RCC 7860 (cell line): ENCODE measurements at regions not wholly inside any gene's neighbourhood (a gene's known extent, or its start where the extent isn't known, plus 50 kb on each side); places are given as distances from the start of the nearest gene placed in this dataset.

Experiments used
- DNase-seq: peaks from one replicate; pipeline ENCODE4 v3.0.0-alpha.2; 2015; ENCODE audit warnings: low spot score
- FAIRE-seq: peaks from 2 replicates; lab custom pipeline; 2012; peaks lifted over from hg19 to GRCh38; lab: Jason Lieb, UNC

DNA sequence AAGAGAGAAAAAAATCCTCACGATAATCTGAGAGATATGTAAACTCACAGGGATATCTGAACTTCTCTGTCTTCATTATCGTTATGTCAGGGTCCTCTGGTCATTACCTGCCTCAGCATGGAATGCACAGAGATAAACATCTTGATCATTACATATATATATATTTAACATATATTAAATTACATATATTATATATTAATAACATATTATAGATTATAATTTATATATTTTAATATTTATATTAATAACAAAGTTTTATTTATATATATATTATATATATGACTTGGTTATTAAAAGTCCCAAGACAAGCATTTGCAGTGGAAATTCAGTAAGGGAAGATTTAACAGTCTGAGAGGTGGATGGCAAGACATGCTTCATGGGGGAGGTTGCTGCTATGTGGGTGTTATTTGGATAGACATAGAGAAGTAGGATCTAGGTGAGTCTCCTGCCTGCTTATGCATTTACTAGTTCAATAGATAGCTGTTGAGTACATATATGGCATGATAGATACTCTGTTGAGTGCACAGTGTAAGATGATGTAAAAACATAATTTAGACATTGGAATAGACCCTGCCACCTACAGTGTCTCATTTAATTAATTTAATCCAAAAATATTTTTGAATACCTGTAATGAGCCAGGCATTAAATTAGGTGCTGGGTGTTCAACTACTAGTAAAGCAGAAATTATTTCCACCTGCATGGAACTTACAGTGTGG, 255.2 kb downstream of the RAD51AP2 start:
- DNase-seq (no peak), FAIRE-seq (peak; percentile 30)

DNA sequence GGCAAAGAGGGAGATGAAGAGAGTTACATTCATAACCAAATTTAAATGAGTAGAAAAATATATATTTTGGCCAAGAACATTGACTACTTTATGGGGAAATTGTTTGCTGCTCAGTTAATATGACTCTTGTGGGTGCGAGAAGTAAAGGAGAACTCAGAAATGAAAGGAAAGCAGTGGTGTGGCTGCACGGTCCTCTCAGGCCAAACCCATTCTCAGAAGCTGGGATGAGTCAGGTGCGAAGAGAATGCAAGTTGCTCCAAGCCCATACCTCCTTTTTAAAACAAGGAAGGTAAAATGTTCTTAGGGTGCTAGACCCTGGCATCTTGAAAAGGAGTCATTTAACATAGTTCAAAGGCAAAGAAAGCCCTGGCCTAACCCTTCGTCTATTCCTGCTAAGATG, 258.6 kb downstream of the RAD51AP2 start:
- FAIRE-seq = no peak
- DNase-seq = no peak

DNA sequence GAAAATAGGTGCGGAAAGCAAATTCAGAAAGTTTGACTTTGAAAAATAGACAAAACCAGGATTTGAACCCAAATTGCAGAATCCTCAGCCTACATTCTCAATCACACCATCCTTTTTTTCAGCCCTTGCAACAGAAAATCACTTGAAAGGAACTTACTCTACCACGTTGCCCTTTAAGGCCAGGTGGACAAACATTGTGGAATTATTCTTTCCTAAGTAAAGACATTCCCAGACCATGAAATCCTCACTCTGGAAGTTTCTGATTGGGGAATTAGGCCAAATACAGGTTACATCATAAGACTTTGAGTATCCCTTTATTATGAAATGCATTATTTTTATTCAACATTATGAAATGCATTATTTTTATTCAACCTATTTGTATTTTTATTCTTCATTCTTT, 259.4 kb downstream of the RAD51AP2 start:
- no peak for FAIRE-seq

DNA sequence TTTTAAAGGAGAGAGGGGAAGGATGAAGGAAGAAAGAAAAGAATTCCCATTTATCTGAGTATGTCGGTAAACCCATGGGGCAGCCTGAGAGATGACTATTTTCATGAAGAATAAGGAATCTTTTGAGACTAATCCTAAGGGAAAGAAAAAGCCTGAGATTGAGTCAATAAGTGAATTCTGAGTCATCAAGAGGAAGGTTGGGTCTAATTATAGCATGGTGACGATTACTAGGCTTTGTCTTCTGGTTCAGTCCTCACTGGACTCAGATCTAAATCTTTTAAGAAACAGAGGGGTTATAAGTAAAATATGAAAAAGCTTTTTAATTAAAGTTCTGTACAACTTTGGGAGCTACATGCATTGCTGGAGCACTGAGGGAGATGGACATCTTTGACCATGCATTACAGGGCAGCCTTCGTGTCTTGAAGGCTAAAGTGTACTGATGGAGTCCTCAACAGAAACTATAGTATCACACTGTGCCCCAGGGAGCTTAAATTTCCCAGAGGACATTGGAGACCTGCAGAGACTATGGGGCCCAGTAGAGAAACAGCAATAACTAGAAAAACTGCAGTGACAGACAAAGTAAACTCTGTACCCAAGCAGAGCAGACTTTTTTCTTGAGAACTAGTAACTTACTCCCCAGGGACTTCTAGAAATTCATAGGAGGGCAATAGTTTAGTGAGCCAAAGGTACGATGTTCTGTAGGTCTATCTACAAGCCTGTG, 260.9 kb downstream of the RAD51AP2 start:
- FAIRE-seq (no peak), DNase-seq (no peak)

More for the DNA sequence above, 259.4 kb downstream of the RAD51AP2 start:
- no peak for DNase-seq

DNA sequence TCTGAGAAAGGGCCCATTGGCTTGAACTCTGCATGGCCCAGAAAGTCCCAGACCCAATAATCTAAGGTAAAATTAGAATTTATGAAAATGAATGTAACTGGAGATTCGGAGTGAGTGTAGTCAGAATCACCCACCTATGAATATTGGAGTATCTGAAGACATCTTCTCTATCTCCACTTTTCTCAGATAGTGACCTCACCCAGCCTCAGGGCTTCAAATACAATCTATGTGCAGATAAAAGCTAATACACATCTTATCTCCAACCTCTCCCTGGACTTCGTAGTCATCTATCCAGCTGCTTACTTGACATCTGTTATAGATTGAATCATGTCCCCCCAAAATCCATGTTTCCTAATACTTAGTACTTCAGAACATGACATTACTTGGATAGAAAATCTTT, 263.2 kb downstream of the RAD51AP2 start:
- DNase-seq = no peak
- no peak for FAIRE-seq

DNA sequence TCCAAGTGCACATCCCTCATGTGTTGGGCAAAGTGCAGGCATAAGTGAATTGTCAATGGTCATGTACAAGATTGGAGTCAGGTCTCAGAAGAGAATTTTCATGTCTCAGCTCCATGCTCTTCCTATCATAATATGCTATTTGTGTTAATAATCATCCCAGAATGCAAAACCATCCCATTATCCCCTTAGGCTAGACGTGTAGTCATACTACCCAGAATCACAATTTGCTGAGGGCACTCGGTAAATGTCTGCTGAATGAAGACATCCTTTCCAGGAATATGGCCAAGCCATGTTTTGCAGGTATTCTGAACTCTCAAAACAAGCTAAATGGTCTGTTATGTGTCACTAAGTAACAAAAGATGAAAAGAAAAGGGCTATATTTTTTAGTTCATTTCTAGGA, 263.8 kb downstream of the RAD51AP2 start:
- no peak for DNase-seq
- no peak for FAIRE-seq

DNA sequence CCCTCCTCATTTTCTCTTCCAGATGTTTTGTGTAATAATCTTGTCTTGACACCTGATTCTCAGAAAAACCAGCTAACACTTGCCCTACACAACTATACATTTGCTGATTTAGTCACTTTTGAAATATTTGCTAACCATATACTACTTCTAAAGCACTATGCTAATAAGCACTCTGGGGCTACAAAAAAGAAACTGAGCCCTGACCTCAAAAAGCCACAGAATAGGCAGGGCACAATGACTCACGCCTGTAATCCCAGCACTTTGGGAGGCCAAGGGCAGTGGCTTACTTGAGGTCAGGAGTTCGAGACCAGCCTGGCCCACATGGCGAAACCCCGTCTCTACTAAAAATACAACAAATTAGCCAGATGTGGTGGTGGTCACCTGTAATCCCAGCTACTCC, 266.0 kb downstream of the RAD51AP2 start:
- FAIRE-seq = no peak
- no peak for DNase-seq

DNA sequence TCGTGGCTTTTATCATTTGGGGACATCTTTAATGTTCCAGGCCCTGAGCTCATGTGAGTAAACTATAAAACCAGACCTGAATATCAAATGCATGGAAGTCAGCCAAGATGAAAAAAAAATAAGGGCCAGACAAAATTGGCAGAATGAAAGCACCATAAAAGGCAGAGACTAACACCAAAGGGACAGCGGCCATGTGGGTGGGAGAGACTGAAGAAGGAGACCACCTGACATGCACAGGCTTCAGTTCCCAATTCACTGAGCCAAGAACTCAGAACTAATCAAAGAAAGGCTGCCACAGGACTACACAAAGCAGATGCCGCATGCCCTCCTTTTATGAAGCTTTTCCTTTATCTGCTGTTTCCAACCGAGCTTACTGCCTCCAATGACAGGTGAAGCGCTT, 267.1 kb downstream of the RAD51AP2 start:
- DNase-seq (no peak), FAIRE-seq (no peak)

DNA sequence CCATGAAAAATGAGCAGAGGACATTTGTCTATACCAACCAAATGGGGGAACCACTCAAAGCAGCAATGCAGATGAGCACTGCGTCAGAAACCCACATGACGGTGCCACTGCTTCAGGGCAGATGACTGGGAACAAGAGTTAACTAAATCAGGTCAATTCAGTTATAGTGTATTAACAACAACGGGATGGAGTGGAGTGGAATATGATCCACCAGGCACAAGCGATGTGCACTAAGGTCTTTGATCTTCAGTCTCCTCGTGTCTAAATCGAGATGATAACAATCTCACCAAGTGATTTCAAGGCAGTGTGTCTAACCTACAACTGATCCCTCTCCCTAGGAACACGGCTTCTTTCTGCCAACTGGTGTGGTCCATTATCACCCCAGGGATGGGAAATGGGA, 269.0 kb downstream of the RAD51AP2 start:
- no peak for DNase-seq
- no peak for FAIRE-seq

DNA sequence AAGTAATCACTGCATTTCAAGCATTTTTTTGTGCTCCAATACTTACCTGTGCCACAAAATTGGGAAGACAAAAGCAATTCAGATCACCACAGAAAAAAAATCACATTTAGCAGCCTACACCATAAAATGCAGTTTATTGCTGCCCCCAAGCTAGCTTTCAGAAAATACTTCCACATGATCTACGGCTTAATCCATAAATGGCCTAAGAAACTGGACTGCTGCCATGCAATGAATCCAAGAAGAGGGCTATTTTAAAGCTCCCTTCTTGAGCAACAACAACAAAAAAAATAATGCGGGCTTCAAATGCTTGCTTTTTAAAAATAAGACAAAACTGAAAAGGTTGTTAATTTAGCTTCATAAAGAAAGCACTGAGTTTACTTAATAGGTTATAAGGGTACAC, 272.3 kb downstream of the RAD51AP2 start:
- DNase-seq = no peak
- no peak for FAIRE-seq

DNA sequence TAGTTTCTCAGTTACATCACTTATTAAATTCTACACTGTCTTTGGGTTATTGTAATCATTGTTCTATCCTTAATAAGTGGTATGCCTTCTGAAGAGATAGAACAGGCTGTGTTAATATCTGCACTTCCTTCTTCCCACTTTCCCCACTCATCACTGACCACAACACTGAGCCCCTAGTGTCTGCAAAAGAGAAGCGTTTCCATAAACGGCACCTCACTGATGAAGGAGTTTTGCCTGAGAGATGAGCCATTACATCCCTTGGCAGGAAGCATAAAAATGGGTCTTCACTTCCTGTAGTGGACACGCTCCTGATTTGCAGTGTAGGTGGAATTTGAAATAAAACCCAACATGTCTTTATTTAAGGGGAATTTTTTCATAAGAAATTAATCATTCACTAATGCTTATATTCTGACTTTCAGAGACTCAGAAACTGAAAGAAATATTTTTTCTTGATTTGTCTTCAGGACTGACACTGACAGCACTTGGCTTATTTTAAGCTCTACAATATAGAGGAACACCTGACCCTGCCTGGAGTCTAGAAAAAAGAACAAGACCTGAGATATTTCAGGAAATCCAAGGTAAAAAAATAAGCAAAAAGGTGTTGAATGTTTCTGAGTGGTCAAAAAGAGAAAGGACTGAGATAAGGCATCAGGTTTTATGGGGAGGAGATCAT, 275.3 kb downstream of the RAD51AP2 start:
- DNase-seq = no peak
- no peak for FAIRE-seq

DNA sequence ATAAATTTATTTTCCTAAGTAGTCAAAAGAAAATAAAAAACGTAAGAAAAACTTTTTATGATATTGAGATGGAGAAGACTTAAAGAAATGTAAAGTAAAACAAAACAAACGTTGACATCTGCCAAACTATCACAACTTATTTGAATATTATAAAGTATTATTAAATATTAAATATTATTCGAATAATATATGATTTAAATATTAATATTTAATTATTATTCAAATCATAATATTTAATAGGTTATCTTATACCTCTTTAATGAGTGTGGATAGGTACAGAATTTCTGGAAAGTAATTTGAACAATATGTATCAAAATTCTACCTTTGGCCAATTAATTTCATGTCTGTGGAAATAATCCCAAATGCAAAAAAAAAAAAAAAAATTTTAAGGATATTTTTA, 278.7 kb downstream of the RAD51AP2 start:
- no peak for DNase-seq
- peak; percentile 43 for FAIRE-seq

DNA sequence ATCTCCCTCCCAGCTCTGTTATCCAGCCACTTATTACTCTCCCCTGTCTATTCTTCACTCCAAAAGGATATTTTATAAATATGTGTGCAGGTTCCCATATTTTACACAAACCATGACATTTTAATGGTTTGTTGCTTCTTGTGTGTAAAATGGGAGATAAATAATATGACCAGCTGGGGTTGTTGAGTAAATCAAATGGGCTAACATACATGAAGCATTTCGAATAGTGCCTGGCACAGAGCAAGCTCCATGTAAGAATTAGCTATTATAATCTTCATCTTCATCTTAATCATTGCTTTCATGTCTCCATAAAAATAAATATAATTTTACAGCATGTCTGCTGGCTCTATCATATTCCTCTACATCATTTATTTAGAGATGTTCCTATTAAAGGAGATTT, 283.1 kb downstream of the RAD51AP2 start:
- no peak for FAIRE-seq

DNA sequence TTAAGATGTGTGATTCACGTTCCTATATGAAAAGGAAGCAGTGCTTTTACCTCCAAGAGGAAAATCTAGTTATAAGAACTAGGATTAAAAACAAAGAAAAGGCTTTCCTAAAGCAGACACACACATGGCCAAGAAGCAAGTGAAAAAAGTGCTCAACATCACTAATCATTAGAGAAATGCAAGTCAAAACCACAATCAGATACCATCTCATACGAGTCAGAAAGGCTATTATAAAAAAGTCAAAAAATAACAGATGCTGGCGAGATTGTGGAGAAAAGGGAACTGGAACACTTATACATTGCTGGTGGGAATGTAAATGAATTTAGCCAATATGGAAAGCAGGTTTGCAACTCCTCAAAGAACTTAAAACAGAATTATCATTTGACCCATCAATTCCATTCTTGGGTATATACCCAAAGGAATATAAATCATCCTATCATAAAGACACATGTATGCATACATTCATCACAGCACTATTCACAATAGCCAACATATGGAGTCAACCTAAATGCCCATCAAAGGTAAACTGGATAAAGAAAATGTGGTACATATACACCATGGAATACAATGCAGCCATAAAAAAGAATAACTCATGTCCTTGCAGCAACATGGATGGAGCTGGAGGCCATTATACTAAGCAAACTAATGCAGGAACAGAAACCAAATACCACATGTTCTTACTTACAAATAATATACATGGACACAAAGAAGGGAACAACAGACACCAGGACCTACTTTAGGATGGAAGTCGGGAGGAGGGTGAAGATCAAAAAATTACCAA, 285.3 kb downstream of the RAD51AP2 start:
- FAIRE-seq (no peak), DNase-seq (no peak)

More for the DNA sequence above, 283.1 kb downstream of the RAD51AP2 start:
- no peak for DNase-seq

DNA sequence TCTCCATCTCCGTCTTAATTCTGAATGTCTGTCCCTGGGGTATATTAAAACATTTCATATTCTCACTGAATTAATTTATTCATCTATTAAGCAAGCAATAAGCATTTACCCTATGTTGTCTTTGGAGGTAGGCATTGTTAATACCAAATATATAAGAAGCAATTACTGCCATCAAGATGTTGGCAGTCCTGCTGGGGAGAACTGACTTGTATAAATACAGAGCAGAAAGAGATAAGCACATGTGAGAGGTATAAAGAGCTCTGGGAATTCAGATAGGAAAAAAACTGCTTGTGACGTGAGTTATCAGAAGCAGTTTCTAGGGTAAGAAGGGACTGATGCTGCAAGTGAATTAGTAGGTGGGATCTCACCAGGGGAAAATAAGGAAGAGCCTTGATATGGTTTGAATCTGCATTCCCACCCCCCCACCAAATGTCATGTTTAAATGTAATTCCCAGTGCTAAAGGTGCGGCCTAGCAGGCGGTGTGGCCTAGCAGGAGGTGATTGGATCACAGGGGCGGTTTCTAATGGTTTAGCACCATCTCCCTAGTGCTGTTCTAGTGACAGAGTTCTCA, 286.8 kb downstream of the RAD51AP2 start:
- FAIRE-seq (no peak), DNase-seq (no peak)

DNA sequence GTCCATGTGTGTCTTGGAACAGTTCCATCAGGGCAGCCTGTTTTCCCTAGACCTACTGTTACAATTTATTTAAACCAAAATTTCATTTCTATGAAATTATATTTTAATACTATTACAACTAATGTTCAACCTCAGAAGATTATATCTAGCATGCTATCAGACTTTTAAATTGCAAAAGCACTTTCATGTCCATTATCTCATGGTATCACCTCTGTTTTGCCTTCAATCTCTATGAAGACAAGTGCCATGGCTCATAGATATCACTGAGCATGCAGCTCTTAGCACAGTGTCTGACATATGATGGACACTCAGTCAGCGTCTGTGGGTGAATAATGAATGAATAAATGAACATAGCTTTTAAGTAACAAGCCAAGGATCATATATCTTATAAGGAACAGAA, 288.8 kb downstream of the RAD51AP2 start:
- DNase-seq = no peak
- FAIRE-seq = no peak

DNA sequence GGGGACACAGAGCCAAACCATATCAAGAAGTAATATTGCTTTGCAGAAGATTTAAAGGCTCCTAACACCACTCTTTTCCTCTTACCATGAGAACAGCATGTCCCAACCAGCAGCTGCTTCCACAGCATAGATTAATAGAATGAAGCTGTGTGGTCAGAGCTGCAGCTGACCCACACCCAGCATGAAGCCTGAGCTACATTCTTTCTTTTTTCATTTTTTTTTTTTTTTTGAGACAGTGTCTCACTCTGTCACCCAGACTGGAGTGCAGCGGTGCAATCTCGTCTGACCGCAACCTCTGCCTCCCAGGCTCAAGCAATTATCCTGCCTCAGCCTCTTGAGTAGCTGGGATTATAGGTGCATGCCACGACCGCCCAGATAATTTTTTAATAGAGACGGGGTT, 289.8 kb downstream of the RAD51AP2 start:
- DNase-seq = no peak
- FAIRE-seq = no peak

DNA sequence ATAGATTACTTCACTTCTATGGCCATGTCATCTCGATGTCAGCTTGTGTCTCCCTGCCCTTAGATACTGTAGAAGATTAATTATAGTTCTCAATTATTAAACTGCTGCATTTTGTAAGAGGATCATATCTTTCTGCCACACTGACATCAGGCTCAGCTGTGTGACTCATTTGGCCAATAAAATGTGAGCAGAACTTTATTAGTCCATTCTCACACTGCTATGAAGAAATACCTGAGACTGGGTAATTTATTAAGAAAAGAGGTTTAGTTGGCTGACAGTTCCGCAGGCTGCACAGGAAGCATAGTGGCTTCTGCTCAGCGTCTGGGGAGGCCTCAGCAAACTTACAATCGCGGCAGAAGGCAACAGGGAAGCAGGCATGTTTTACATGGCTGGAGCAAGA, 290.4 kb downstream of the RAD51AP2 start:
- DNase-seq (no peak), FAIRE-seq (no peak)

DNA sequence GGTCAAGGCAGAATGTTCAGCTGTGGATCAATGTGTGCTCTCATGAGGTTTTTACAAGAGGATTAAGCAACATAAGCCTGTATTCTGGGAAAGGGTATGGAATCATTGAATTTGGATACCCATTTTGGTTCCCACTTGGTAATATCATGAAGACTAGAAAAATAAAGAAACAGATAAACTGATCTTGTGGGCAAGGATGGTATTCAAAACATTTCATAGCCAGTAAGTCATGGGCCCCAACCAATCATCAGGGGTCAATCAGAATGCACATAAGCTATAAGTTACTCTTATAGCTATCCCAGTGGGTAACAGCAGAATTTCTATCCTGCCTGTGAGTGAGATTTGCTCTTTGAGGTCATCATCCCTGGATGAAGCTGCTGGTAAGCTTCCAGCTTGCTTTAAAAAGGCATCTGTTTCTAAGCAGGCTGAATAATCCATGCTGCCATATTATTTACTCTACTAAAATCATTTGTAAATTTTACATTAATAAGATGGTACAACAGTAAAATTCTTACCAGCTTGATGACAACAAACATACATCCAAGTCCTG, 291.2 kb downstream of the RAD51AP2 start:
- DNase-seq = no peak
- FAIRE-seq = no peak

DNA sequence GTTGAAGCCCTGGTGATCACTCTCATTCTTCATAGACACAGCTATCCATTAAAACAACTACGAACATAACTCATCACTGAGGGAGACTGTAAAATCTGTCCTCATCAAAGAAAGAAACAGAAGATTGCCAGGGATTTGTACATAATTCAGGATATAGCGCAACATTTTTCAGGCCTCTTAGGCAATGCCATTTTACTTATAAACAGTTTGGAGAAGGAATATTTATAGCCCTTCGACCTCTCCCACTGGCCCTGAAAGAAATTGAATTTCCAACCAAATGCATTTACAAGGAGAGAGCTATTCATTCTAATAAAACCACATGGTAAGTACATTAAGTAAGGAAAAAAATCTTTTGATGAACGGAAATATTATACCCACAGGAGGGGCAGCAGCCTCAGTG, 295.0 kb downstream of the RAD51AP2 start:
- DNase-seq = no peak
- FAIRE-seq = no peak

DNA sequence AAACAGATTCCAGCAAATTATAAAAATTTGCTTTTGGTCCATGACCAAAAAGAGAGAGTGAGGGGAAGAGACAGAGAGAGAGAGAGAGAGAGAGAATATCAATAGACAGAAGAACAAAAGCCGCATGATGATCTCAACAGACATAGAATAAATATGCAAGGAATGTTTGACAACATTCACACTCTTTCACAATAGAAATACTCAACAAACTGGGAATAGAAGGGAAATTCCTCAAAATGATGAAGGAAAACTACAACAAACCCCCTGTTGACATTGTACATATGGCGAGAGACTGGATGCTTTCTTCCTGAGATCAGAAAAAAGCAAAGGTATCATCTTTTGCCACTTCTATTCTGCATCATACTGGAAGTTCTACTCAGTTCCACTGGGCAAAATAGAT, 309.7 kb downstream of the RAD51AP2 start:
- DNase-seq = no peak

More for the DNA sequence above, 309.7 kb downstream of the RAD51AP2 start:
- no peak for FAIRE-seq
